Activated CD8-positive, alpha-beta T cell treated with anti-CD3 and anti-CD28 coated beads for 36 hours (primary cell): ENCODE measurements at regions not wholly inside any gene's neighbourhood (a gene's known extent, or its start where the extent isn't known, plus 50 kb on each side); places are given as distances from the start of the nearest gene placed in this dataset.

Experiments used
- ATAC-seq: fragments of 200-7000 bp; cut with Tn5 transposase; one replicate; pipeline ENCODE4 v1.10.0; 2021; ENCODE audit warnings: mild to moderate bottlenecking, moderate library complexity
- CTCF ChIA-PET: fragments of 350-600 bp; sonication (Branson Sonifier 250); formaldehyde crosslinking; loops from one replicate; lab custom pipeline; 2021; ENCODE audit warnings: antibody characterized with exemption; lab: Charles Lee
- POLR2A ChIA-PET: fragments of 350-600 bp; sonication (Branson Sonifier 250); formaldehyde crosslinking; loops from one replicate; lab custom pipeline; 2021; ENCODE audit warnings: antibody characterized with exemption; lab: Charles Lee
- DNase-seq: peaks from one replicate; pipeline ENCODE4 v3.0.0-alpha.2; 2020
- H3K27ac Mint-ChIP-seq: one replicate; pipeline ENCODE4 v1.8.0; 2021; ENCODE audit warnings: mild to moderate bottlenecking, mixed read lengths
- H3K27me3 Mint-ChIP-seq: one replicate; pipeline ENCODE4 v1.8.0; 2021; ENCODE audit warnings: mixed read lengths
- H3K36me3 Mint-ChIP-seq: one replicate; pipeline ENCODE4 v1.8.0; 2021; ENCODE audit warnings: low read depth, mixed read lengths
- H3K4me1 Mint-ChIP-seq: one replicate; pipeline ENCODE4 v1.8.0; 2021; ENCODE audit warnings: low read depth, mixed read lengths
- H3K4me3 Mint-ChIP-seq: one replicate; pipeline ENCODE4 v1.8.0; 2021; ENCODE audit warnings: mild to moderate bottlenecking, moderate library complexity, mixed read lengths
- H3K9me3 Mint-ChIP-seq: one replicate; pipeline ENCODE4 v1.8.0; 2021; ENCODE audit warnings: mixed read lengths
- CTCF ChIP-seq: fragments of 200-600 bp; IDR thresholded peaks from one replicate; pipeline ENCODE4 v1.8.0; 2022; ENCODE audit warnings: antibody characterized with exemption, mild to moderate bottlenecking
- intact Hi-C: fragments of 100-400 bp; cut with micrococcal nuclease; formaldehyde crosslinking; loops from one replicate; pipeline ENCODE4 v1.10.0; 2022

DNA sequence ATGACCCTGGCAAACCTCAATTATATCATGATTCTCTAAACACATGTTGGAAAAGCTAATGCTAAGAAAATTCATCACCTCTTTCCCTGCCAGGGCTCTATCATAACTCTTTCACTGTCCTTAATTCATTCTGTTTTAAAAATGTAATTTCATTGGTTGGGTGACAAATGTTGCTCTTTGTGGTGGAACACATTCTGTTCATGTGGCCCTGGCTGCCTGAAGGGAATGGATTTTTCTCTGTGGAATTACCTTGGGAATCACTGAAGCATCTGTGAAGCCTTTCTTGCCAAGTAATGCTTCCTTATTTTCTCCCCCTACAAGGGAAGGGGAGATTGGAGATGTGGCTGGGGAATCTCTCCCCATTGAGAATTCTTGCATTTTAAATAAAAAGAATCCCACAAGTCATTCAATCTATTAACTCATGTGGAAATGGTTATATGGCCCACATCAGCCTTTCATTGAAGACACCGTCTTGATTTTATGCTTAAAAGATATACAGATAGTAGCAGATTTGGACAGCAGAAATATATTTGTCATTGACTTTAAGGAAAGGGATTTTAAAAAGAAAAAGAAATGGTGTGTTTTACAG, 201.8 kb upstream of the NMUR2 start:
- DNase-seq (no peak), ATAC-seq (no peak)
- Mint-ChIP-seq H3K4me1 (no peaks in the 10 kb centered on the region), H3K4me3 (no peak overlapping the region), H3K36me3 (no peaks in the 10 kb centered on the region), H3K27me3 (no peaks in the 10 kb centered on the region), H3K9me3 (peaks cover 3% of the 10 kb centered on the region), H3K27ac (no peak overlapping the region)
- intact Hi-C loops: no loop called here
- TF ChIP-seq CTCF: no peak
- ChIA-PET CTCF (interaction anchor here (1.1 kb wide), 1 partner anchor 12 kb away, joined by 3 read pairs; no protein-coding TSS in a partner anchor), POLR2A (no interaction called here)

DNA sequence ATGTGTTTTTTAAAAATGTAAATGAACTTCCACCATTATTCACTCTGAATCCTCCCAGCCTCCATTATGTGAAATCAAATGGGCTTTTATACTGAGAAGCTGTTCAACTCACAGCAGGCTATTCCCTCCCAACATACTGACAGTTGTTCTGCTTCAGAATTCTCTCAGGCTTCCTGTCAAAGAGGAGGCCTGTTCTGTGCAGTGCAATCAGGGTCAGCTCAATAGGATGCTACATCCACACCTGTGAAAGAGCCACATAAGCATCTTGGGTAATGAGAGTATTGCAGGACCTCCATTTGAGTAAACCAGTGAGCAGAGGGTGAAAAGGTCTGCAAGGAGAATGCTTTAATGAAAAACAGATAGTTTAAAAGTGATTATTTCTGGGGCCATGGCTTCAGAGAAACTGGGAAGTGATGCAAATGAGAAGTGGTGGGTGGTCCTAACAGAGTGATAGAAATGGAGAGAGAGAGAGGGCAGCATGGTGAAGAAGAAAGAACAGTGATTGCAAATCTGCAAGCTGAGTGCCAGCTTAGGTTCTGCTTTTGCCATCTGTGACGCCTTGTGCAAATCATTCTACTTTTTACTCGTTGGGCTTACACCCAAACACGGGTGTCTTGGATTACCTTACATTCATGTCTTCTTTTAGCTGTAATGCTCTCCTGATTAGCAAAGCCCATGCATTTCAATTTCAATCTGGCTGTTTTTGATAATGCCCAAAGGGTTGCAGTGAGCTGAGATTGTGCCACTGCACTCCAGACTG, 202.5 kb upstream of the NMUR2 start:
- CTCF ChIA-PET: no interaction called here
- Mint-ChIP-seq H3K27me3 (no peaks in the 10 kb centered on the region), H3K4me1 (no peaks in the 10 kb centered on the region), H3K4me3 (no peak overlapping the region), H3K36me3 (no peaks in the 10 kb centered on the region), H3K9me3 (peaks cover 3% of the 10 kb centered on the region), H3K27ac (no peak overlapping the region)
- POLR2A ChIA-PET: no interaction called here
- no peak for ATAC-seq
- intact Hi-C loops: no loop called here
- TF ChIP-seq CTCF: no peak
- DNase-seq: no peak

DNA sequence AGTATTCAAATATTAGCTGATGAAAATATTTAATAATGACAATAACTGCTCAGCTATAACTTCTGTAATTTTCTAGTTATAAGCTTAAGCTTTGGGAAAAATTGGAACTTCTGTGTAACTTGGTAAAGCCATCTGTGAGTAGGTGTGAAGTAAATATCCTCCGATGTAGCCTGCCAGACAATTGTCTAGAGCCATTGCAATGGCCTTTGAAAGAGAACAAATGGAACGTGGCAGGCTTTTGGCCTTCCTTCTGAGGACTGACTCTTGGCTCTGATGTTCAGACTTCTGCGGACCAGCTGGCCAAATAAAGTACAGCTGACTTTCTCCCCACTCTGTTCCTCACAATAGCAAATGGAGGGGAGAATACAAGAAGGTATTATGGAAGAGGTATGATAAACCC, 203.4 kb upstream of the NMUR2 start:
- TF ChIP-seq CTCF: no peak
- Mint-ChIP-seq H3K27ac (no peak overlapping the region), H3K27me3 (no peaks in the 10 kb centered on the region), H3K4me3 (no peak overlapping the region), H3K9me3 (peaks cover 3% of the 10 kb centered on the region), H3K4me1 (no peaks in the 10 kb centered on the region), H3K36me3 (no peaks in the 10 kb centered on the region)
- ChIA-PET POLR2A (no interaction called here), CTCF (no interaction called here)
- DNase-seq: no peak
- intact Hi-C loops: no loop called here
- ATAC-seq: no peak

DNA sequence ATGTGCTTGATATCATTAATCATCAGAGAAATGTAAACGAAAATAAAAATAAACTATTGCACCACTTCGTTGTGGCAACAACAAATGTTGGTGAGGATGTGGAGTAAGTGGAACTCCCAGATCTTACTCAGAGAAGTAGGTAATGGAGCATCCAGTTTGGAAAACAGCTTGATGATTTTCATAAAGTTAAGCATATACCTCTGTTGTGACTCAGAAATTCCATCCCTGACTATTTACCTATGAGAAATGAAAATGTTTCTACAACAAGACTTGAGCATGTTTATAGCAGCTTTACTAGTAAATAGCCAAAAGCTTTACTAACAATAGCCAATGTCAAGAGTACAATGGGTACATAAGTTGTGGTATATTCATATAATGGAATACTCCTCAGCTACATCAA, 214.7 kb upstream of the NMUR2 start:
- DNase-seq (no peak), ATAC-seq (no peak)
- ChIA-PET POLR2A (no interaction called here), CTCF (interaction anchor here (1.6 kb wide), 1 partner anchor 9 kb away, joined by 3 read pairs; no protein-coding TSS in a partner anchor)
- H3K36me3 Mint-ChIP-seq: no peaks in the 10 kb centered on the region
- no peaks in the 10 kb centered on the region for H3K9me3 Mint-ChIP-seq
- H3K27me3 Mint-ChIP-seq: no peaks in the 10 kb centered on the region
- no peak overlapping the region for H3K27ac Mint-ChIP-seq
- no peaks in the 10 kb centered on the region for H3K4me1 Mint-ChIP-seq
- no peak overlapping the region for H3K4me3 Mint-ChIP-seq
- no peak for TF ChIP-seq CTCF
- intact Hi-C loops: no loop called here

GRCh38 chr5:152622628-152623027, 217.5 kb upstream of the NMUR2 start:
- no peaks in the 10 kb centered on the region for H3K4me1 Mint-ChIP-seq
- no peaks in the 10 kb centered on the region for H3K36me3 Mint-ChIP-seq
- ATAC-seq: no peak
- POLR2A ChIA-PET: no interaction called here
- TF ChIP-seq CTCF: no peak
- no peaks in the 10 kb centered on the region for H3K9me3 Mint-ChIP-seq
- CTCF ChIA-PET: no interaction called here
- H3K27me3 Mint-ChIP-seq: no peaks in the 10 kb centered on the region
- H3K4me3 Mint-ChIP-seq: no peak overlapping the region
- DNase-seq: no peak
- H3K27ac Mint-ChIP-seq: no peak overlapping the region
- intact Hi-C loops: no loop called here
